ENCODE measurements at regions not wholly inside any gene's neighbourhood (a gene's known extent, or its start where the extent isn't known, plus 50 kb on each side); places are given as distances from the start of the nearest gene placed in this dataset.
"Not testable (repeated sequence)": the region's sequence is repeated elsewhere in the genome, so short reads cannot be mapped to it uniquely, and the experiment has no call there.

- no peak for DNase-seq (ENCODE audit: low spot score)
- Mint-ChIP-seq H3K4me3 (no peak overlapping the region), H3K36me3 (no peaks in the 10 kb centered on the region), H3K4me1 (peaks cover 19% of the 10 kb centered on the region), H3K27me3 (ENCODE audit: low read depth) (no peaks in the 10 kb centered on the region), H3K9me3 (peaks cover 8% of the 10 kb centered on the region), H3K27ac (no peak overlapping the region)
- TF ChIP-seq ZNF423 (CRISPR knock-in tag; IDR thresholded peaks at IDR 0.05) = no peak
- TF ChIP-seq ZNF317 (CRISPR knock-in tag; IDR thresholded peaks at IDR 0.05; ENCODE audit: borderline replicate concordance, low read depth) = no peak
- TF ChIP-seq ZBTB43 (CRISPR knock-in tag; IDR thresholded peaks at IDR 0.05) = no peak
- TF ChIP-seq ETV6 (CRISPR knock-in tag; IDR thresholded peaks at IDR 0.05) = no peak
- no peak for TF ChIP-seq CREM (CRISPR knock-in tag; IDR thresholded peaks at IDR 0.05)
- TF ChIP-seq PREB (CRISPR knock-in tag; IDR thresholded peaks at IDR 0.05; ENCODE audit: borderline replicate concordance) = no peak
- ChIA-PET POLR2A (no interaction called here), CTCF (no interaction called here)
- no peak for ATAC-seq
These were observed 162.4 kb upstream of the DAAM1 start for GRCh38 chr14:59026081-59026480.

- H3K4me3 Mint-ChIP-seq; H3K27me3 Mint-ChIP-seq (ENCODE audit: low read depth); H3K27ac Mint-ChIP-seq; DNase-seq (ENCODE audit: low spot score); ATAC-seq; H3K9me3 Mint-ChIP-seq; POLR2A ChIA-PET; CTCF ChIA-PET; H3K36me3 Mint-ChIP-seq: not testable (repeated sequence)
- H3K4me1 Mint-ChIP-seq = peaks cover 19% of the 10 kb centered on the region
These were observed 161.8 kb upstream of the DAAM1 start for GRCh38 chr14:59026640-59027039.

GRCh38 chr14:59028476-59029202 lies 159.8 kb upstream of the DAAM1 start:
- POLR2A ChIA-PET = no interaction called here

More at GRCh38 chr14:59028476-59029202, 159.8 kb upstream of the DAAM1 start:
- H3K9me3 Mint-ChIP-seq = peaks cover 8% of the 10 kb centered on the region
- no peak overlapping the region for H3K4me3 Mint-ChIP-seq
- H3K36me3 Mint-ChIP-seq = no peaks in the 10 kb centered on the region
- H3K4me1 Mint-ChIP-seq = peaks cover 19% of the 10 kb centered on the region
- CTCF ChIA-PET = interaction anchor here (0.5 to 1.4 kb wide), 11 partner anchors 18 to 528 kb away, joined by 3 to 8 read pairs (median 3); no protein-coding TSS in a partner anchor
- no peaks in the 10 kb centered on the region for H3K27me3 Mint-ChIP-seq (ENCODE audit: low read depth)
- DNase-seq (ENCODE audit: low spot score) (peak; percentile 61), ATAC-seq (peak; percentile 96)
- no peak for TF ChIP-seq PRDM15 (CRISPR knock-in tag; IDR thresholded peaks at IDR 0.05)
- TF ChIP-seq ETV6 (CRISPR knock-in tag; IDR thresholded peaks at IDR 0.05) = no peak
- peak; percentile 59; the same call in 1 of the 2 replicates for TF ChIP-seq CTCF (IDR thresholded peaks at IDR 0.05)
- TF ChIP-seq OVOL2 (CRISPR knock-in tag; IDR thresholded peaks at IDR 0.05; ENCODE audit: borderline replicate concordance) = no peak
- no peak for TF ChIP-seq EMX1 (CRISPR knock-in tag; IDR thresholded peaks at IDR 0.05)
- TF ChIP-seq SP1 (CRISPR knock-in tag; conservative IDR thresholded peaks at IDR 0.05) = no peak
- H3K27ac Mint-ChIP-seq = peak overlapping the region; percentile 82; the same call in 1 of the 2 replicates
